ENCODE measurements at regions not wholly inside any gene's neighbourhood (a gene's known extent, or its start where the extent isn't known, plus 50 kb on each side); places are given as distances from the start of the nearest gene placed in this dataset.
"Not testable (repeated sequence)": the region's sequence is repeated elsewhere in the genome, so short reads cannot be mapped to it uniquely, and the experiment has no call there.

DNA sequence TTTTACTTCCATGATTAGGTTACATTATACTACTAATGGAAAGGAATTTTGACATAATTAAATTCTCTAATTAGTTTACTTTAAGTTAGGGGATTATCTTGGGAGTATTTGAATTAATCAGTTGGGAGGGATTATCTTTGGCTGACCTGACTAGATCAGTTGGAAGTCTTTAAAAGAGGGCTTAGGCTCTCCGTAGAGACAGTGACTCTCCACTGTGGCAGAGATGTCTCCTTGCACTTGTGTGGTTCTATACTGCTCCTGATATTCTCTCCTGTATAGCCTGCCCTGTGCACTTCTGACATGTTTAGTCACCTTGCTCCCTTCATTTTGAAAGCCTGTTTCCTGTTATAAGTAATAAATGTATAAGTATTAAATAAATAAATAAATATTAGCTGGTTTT, 1612.3 kb upstream of the PRR20A start:
- DNase-seq = no peak

DNA sequence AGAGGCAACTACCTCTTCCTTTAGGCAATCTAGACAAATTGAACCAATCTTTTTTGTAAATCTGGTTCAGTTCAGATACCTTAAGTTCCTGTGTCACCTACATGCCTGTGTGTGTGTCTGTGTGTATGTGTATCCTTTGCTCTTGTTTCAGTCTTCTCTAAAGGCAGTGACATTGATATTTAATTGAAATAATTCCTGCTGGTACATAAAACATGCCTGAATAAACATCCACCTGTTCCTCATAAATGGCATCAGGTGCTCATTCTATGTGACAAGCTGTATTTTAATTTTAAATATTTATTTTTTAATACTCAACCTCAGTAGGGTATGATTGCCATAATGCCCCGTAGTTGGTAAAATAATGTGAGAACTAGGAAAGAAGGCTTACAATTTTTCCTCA, 1606.4 kb upstream of the PRR20A start:
- no peak for DNase-seq

GRCh38 chr13:55538424-55538823, 1602.3 kb upstream of the PRR20A start:
- DNase-seq = no peak

GRCh38 chr13:55543053-55543452, 1597.7 kb upstream of the PRR20A start:
- no peak for DNase-seq

DNA sequence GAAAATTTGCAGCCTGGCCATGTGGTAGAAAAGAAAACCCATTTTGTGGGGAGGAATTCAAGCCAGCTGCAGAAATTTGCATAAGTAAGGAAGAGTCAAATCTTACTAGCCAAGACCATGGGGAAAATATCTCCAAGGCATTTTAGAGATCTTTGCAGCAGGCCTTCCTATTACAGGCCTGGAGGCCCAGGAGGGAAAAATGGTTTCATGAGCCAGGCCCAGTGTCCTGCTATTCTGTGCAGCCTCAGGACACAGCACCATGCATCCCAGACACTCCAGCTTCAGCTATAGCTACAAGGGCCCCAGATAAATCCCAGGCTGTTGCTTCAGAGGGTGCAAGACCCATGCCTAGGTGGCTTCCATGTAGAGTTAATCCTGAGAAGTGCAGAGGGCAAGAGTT, 1590.1 kb upstream of the PRR20A start:
- no peak for DNase-seq

GRCh38 chr13:55553701-55554100, 1587.0 kb upstream of the PRR20A start:
- no peak for DNase-seq

GRCh38 chr13:55554741-55555140, 1586.0 kb upstream of the PRR20A start:
- DNase-seq = no peak

DNA sequence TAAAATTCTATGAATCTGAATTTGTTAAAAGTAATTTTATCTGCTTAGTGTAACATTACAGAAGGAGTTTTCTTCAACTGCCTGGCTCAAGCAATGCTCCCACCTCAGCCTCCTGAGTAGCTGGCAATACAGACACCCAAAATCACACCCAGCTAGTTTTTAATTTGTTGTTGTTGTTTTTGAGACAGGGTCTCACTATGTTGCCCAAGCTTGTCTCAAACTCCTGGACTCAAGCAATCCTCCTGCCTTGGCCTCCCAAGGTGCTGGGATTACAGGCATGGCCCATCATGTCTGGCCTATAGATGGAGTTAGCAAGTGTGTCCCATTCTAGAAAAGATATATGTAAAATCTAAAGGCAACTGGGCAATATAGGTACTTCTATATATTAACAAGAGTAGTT, 1580.4 kb upstream of the PRR20A start:
- DNase-seq = no peak

DNA sequence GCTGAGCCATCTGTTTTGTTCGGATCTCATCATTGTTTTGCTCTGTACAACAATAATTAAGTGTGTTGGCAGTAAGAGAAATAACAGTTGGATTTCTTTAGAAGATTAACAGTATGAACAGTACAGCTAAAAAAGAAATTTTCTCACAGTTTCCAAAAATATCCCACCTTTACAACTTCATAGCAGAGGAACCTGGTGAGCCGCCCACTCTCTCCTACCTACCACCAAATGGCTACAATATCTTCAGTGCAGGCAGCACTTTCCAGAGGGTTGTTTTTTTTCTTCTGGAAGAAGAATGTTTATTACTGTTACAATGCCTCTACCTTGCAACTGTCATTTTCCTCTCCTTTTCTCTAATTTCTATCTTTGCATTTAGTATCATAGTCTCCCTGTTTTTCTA, 1577.5 kb upstream of the PRR20A start:
- no peak for DNase-seq

- no peak for DNase-seq
These were observed 1574.4 kb upstream of the PRR20A start for GRCh38 chr13:55566334-55566733.

- no peak for DNase-seq
These were observed 1573.9 kb upstream of the PRR20A start for GRCh38 chr13:55566779-55567178.

DNA sequence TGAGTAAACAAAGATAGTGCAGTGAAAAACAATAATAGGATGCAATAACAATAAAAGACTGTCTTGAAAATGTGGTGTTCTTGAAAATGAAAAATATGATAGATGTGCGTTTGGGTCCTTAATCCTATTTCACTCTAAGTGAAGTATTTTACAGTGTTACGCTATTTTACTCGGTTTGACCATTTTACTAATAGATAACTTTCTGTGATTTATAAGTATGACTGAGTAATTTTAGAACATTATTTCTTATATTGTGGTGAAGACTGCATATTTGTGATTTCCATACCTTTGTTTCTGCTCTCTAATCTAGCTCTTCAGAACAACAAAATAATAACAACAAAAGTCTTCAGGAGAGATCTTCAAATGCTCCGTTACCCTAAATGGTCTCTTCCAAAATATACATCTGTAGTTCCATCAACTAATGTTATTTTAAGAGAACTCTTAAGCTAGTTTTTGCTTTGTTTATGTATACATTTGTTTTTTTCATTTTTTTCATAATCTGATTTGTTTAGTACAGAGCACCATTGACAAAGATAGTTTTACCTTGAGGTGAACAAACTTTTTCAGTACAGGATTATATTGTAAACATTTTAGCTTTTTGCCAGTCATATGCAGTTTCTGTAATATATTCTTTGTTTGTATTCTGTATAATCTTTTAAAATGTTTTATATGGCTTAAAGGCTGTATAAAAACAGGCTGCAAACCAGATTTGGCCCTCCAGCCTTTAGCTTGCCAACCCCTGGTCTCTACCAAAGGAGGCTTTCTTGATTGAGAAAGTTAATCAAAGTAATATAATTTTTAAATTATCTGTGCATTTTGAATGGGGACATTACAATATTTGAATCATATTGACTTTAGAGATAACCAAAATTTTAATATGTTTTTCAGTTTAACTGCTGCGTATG, 1572.7 kb upstream of the PRR20A start:
- DNase-seq = no peak

- no peak for DNase-seq
These were observed 1571.6 kb upstream of the PRR20A start for GRCh38 chr13:55569082-55569481.

GRCh38 chr13:55569514-55569913, 1571.2 kb upstream of the PRR20A start:
- no peak for DNase-seq

DNA sequence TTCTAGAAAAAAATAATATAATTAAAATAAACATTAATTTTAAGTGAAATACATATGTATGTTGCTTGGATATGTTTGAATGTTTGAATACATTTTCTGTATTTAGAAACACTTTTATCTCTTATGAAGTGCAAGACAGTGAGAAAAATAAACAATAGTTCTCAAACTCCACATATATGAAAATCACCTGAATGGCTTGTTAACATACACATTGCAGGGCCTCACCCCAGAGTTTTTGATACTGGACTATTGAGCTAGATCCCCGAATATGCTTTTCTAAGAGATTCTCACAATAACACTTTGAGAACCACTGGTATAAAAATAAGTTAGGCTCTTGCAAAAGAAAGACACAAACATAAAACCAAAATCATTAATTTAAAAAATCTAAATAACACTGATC, 1570.3 kb upstream of the PRR20A start:
- no peak for DNase-seq

DNA sequence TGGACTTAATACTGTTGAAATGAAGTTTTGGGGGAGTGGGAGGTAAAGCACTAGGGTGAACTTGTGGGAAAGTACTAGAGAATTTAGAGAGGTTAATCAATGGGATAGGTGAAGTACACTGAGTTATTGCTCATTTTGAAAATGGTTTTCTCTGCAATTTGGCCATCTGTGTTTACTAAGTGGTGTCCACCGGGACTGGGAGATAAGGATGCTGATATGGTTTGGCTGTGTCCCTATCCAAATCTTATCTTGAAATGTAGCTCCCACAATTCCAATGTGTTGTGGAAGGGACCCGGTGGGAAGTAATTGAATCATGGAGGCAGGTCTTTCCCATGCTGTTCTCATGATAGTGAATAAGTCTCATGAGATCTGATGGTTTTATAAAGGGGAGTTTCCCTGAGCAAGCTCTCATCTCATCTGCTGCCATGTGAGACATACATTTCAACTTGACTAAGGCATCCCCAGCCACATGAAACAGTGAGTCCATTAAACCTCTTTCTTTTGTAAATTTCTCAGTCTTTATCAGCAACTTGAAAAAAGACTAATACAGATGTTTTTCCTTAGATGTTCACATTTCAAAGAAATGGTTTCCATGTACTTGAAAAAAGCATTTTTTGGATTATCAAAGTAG, 1569.4 kb upstream of the PRR20A start:
- DNase-seq = no peak

- DNase-seq = no peak
These were observed 1568.3 kb upstream of the PRR20A start for GRCh38 chr13:55572408-55572807.

DNA sequence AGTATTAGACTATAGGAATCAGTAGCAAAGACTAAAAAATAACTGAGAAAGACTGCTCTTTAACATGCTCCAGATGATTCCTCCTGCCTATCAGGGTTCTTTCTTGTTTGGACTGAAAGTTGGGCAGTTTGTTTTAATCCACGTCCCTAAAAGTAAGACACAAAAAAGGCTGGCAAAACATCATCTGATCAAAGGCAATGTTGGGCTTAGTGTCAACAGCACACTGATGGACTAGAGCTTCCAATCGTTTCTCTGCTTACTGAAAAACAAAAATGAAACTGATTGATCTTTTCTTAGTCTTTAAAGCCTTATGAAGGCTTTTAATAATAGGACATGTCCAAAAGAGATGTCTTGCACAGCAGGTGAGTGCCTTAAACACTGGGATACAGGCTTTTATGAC, 1567.9 kb upstream of the PRR20A start:
- DNase-seq = no peak

- DNase-seq = no peak
These were observed 1567.2 kb upstream of the PRR20A start for GRCh38 chr13:55573565-55573964.

DNA sequence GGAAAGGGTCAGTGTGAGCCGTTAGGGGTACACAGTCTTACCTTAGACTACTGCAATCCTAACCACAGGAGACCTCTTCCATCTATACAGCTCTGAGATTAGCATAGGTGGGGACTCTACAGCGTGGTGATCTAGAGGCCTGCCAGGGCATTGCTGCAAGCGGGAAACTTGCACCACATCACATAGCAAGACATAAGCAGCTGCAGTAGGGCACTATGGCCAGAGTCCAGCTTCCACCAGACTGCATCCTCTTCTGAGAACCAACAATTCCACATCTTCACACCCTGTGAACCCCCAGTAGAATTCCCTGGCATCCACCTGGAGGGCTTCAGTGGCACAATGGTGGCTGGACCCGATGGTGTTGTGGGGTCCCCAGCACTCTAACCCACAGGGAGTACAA, 1564.3 kb upstream of the PRR20A start:
- DNase-seq = no peak

GRCh38 chr13:55577082-55577846, 1563.5 kb upstream of the PRR20A start:
- no peak for DNase-seq

- no peak for DNase-seq
These were observed 1562.9 kb upstream of the PRR20A start for GRCh38 chr13:55577847-55578210.

DNA sequence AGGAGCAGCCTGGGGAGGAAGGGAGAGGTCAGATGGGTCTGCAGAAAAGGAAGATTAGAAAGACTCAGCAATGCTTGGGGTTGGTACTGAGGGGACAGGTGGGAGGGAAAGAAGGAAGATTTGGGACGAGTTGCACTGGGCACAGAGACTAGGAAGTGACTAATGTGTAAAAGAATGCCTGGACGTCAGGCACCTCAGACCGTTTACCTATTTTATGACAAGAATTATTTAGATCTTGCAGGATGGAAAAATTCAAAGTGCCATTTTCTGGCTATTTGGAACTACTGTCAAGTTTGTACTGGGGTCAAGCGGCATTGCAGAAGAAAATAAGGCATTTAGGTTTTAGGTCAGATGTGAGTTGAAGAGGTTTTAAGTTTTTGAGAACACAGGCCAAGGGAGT, 1558.4 kb upstream of the PRR20A start:
- not testable (repeated sequence) for DNase-seq
